Hematopoietic multipotent progenitor cell treated with erythropoietin and hydrocortisone succinate and interleukin-3 and kit ligand, for 15 days (in vitro differentiated cells): ENCODE measurements at regions not wholly inside any gene's neighbourhood (a gene's known extent, or its start where the extent isn't known, plus 50 kb on each side); places are given as distances from the start of the nearest gene placed in this dataset.
"Not testable (repeated sequence)": the region's sequence is repeated elsewhere in the genome, so short reads cannot be mapped to it uniquely, and the experiment has no call there.

Experiments
- DNase-seq: peaks from one replicate; pipeline ENCODE4 v3.0.0-alpha.2; 2015; ENCODE audit warnings: low spot score

DNA sequence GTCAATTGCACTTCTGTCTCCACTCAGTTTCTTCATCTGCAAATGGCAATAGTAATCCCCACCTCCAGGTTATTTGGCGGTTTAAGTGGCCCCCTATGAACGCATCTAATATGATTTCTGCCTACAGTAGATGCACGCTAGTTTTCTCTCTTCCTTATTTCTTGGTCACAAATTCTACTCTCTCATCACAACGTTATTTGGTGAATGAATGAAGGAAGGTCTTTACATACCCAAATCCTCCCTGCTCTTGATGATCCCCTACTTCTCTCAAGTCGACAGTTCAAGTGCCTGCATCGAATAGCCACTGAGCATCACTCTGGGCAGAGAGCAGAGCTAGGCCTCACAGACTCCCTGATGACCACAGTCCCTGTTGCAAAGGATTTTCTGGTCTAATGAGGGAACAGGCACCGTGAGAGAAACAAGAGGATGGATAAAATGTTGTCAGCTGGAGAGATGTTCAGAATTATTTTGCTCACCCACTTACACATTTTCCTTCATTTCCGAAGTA, 181.2 kb upstream of the SMAD3 start:
- no peak for DNase-seq

GRCh38 chr15:66884661-66885237, 180.7 kb upstream of the SMAD3 start:
- DNase-seq: no peak

DNA sequence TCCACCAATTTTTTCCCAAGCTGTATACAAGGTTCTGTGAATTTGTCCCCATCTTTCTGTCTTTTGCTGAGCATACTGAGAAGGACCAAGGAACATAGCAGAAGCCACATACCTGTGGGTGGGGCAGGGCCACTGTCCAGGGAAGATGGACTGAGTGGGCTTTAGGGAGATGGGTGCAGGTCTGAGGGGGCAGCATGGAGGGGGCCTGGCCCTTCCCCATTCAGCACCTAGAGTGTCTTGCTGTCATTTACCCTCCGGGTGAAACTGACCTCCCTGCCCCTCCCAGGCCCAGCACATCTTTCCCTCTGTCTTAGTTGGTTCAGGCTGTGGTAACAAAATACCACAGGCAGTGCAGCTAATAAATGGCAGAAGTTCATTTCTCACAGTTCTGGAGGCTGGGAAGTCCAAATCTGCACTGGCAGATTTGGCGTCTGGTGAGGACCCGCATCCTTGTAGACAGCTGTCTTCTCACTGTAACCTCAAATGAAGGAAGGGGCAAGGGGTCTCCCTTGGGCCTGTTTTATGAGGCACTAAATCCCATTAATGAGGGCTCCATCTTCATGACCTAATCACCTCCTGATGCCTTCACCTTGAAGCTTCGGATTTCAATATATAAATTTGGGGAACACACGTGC, 180.0 kb upstream of the SMAD3 start:
- DNase-seq: no peak

DNA sequence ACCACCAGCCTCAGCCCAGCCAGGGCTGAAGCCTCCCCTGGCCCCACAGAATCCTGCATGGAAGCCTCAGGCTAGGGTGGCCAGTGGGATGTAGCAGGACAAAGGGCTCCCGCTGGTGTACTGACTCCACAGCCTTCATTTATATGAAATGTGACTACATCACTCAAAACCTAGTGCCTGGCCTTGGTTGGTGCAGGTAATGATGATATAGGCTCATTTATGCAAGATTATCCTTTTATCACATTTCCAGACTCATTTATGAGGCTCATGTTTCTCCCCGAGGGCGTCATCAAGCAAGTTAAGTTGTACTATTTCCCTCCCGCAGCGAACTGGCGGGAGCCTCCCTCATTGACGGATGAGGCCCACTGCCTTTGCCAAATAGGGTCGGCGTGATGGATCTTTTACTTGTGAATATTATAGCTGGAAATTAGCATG, 179.1 kb upstream of the SMAD3 start:
- DNase-seq: no peak

DNA sequence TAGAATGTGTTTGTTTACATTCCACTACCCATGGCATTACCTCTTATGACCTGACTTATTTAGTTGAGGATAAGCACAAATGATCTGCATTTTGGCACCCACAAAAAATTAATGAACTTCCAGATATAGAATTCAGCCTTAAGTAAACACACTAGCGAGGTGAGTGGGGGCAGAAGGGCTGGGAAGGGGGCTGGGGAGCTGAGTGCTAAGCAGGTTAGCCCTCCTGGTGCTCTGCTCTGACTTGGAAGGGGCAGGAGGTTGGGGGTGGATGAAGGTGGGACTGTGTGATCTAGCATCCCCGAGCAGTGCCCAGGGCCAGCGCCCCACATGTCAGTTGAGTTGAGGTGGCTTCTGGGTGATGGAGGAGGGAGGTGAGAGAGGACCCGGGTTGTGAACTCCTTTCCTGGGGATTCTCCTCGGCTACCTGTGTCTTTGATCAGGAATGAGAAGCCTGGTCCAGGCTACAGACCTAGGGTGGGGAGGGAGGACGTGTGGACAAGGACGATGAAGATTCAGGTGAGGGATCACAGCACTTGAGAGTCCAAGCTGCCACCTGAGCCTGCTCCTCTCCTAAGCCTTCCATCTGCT, 178.6 kb upstream of the SMAD3 start:
- DNase-seq: no peak

GRCh38 chr15:66889298-66889697, 176.1 kb upstream of the SMAD3 start:
- DNase-seq: not testable (repeated sequence)

DNA sequence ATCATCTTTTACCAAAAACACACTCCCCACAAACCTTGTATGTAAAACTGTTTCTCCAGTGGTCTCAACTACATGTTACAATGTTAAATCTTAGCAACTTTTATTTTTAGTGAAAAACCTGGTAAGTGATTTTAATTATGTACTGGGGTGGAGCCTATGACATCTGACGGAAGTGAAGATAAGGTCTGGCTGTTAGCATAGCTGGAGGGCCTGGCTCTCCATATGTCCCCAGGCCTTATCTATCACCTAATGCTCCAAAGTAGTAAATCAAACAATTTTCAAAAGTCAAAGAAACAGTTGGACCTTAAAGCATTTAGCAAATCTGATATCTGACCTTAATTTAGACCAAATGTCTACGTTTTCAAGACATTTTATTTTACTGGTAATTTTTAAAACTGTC, 173.6 kb upstream of the SMAD3 start:
- no peak for DNase-seq

DNA sequence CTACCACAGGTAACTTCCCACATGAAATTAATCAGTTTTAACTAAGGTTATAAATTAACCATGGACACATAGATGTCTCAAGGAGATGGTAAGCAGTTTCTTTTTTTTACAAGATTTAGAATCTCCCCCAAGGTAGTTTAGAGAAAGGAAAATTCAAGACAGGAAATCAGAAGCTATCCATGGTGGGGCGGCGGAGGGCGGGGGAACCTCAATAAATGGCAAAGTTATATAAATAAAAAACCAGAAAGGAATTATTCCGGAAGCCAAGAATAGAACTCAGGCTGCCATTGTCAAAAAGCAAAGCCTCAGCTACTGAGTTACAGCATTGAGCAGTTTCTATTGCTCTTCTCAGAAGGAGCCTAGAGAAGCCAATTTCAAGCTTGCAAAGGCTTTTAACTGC, 172.1 kb upstream of the SMAD3 start:
- no peak for DNase-seq

DNA sequence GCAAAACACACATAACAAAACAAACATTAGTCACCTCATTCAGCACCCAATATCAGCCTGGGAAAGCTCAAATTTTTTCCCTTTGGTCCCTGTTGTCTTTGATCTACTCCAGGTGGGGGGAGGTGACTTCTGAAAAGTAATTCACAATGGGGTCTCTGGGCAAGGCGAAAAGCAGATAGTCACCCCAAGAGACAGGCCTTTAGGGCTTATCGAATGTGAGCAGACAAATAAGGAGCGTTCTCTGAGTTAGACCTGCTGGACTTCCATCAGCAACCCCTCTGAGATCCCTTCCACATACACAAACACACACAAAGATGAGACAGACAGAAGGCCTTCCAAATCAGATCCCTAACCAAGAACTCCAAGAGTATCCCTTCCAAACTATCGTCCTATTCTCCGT, 171.0 kb upstream of the SMAD3 start:
- no peak for DNase-seq

GRCh38 chr15:66894986-66895780, 170.2 kb upstream of the SMAD3 start:
- DNase-seq: no peak

DNA sequence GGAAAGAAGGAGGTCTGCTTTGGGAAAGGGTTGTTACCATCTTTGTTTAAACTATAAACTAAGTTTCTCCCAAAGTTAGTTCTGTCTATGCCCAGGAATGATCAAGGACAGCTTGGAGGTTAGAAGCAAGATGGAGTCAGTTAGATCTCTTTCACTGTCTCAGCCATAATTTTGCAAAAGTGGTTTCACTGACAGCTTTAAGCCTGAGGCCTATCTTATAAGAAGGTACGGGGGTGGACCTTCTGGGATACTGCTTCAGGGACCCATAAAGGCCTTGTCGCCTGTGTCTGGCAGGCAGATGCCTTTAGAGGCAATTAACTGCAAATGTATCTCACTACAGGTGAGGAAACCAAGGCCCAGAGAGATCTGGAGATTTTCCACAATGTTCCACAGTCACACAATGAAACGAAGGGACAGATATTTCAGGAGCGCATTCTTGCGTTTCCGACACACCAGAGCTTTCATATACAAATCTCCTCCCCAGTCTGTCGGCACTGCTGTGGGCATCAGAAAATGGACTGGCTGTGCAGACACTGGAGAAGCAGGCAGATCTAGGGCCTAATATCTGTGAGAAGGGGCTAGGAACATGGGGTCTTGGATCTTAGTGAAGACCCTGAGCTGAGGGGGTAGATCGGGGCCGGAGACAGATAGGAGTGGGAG, 169.5 kb upstream of the SMAD3 start:
- no peak for DNase-seq

GRCh38 chr15:66896611-66897010, 168.8 kb upstream of the SMAD3 start:
- DNase-seq: no peak

DNA sequence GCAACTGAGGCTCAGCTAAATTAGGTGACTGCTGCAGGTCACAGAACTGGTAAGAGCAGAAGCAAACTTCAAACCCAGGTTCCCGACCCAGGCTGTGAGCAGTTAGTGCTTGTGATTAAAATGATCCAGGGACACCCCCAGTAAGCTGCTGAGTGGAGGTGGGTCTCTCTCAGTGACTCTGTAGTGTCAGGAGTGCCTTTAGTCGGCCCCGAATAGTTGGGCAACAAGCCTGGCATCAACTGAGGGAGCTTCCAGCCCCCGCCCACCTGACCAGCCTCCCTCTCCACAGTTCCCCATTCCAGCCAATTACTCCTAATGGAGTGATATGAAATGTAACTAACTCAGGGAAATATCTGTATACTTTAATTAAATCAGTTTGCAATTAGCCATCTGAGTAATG, 168.0 kb upstream of the SMAD3 start:
- no peak for DNase-seq

GRCh38 chr15:66897971-66898370, 167.4 kb upstream of the SMAD3 start:
- no peak for DNase-seq

DNA sequence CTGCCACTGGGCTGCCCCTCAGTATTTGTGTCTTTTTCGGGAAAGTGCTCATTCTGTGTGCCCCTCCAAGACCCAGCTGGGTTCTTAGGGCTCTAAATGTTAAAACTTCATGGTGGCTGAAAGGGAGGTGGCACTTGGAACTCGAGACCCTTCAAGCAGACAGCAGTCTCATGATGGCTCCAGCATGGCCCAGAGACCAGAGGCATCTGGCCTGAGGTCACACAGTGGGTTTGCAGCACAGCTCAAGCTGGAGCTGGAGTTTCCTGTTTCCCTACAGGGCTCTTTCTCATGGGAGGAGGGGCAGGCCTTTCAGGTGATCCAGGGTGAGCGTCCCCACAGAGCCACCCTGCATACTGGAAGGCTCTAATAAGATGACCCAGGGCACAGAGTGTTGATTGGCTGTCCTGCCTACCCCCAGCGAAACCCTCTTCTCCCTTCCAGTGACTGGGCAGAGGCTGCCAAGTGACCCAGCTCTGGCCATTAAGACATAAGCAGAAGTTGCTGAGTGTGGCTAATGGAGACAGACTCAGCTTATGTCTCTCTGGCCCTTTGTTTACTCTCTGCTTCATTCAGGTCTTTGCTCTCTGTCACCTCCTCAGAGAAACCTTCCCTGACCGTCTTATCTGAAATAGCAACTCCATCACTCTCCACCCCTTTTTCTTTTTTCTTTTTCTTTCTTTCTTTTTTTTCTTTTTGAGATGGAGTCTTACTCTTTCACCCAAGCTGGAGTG, 166.6 kb upstream of the SMAD3 start:
- DNase-seq: no peak

DNA sequence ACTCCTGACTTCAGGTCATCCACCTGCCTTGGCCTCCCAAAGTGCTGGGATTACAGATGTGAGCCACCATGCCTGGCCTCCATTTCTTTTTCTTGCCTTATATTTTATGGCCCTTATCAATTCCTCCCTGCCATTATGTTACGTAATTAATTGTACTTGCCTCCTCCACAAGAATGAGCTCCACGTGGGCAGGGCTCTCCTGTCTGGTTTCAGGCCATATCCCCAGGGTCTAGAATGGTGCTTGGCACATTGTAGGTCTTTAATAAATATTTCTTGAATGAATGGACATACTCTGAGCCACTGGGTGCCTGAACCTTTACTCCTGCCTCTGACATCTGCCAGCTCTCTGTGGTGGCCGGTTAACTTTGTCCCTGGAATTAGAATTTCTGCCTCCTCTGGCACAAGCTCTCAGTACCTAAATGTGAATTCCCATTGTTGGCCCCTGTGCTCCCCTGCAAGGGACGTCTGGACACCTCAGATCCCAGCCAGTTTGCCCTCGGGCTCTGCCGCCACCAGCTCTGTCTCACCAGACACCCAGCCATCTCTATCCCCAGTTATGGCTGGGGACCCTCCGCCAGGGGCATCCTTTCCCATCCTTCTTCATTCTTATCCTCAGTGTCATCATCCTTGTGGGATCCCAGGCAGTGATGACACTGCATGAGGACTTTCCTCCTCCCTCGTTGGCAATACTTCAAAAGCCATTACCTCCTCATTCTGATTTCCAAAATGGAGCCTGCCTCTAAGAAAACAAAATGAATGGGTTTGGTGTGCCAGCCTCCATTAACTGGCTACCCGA, 165.6 kb upstream of the SMAD3 start:
- no peak for DNase-seq

- DNase-seq: no peak
These were observed 164.7 kb upstream of the SMAD3 start for GRCh38 chr15:66900586-66901310.

- no peak for DNase-seq
These were observed 163.9 kb upstream of the SMAD3 start for GRCh38 chr15:66901336-66902100.

- DNase-seq: no peak
These were observed 160.2 kb upstream of the SMAD3 start for GRCh38 chr15:66905185-66905584.
